ENCODE measurements at regions not wholly inside any gene's neighbourhood (a gene's known extent, or its start where the extent isn't known, plus 50 kb on each side); places are given as distances from the start of the nearest gene placed in this dataset.

GRCh38 chr17:36875698-36876293 lies 61.5 kb upstream of the LHX1 start:
- H3K4me3 Mint-ChIP-seq, result no peak overlapping the region
- peaks cover 1% of the 10 kb centered on the region for H3K9me3 Mint-ChIP-seq
- no peaks in the 10 kb centered on the region for H3K36me3 Mint-ChIP-seq (ENCODE audit: low read depth)
- no peak for TF ChIP-seq CTCF (IDR thresholded peaks at IDR 0.05)
- DNase-seq, result no peak
- H3K27ac Mint-ChIP-seq, result no peak overlapping the region
- H3K27me3 Mint-ChIP-seq (ENCODE audit: insufficient read depth), result peaks cover 12% of the 10 kb centered on the region
- H3K4me1 Mint-ChIP-seq (ENCODE audit: low read depth), result no peaks in the 10 kb centered on the region

GRCh38 chr17:36876966-36877365 lies 60.3 kb upstream of the LHX1 start:
- H3K9me3 Mint-ChIP-seq, result peaks cover 9% of the 10 kb centered on the region
- TF ChIP-seq CTCF (IDR thresholded peaks at IDR 0.05), result no peak
- H3K27me3 Mint-ChIP-seq (ENCODE audit: insufficient read depth), result peaks cover 16% of the 10 kb centered on the region
- H3K4me1 Mint-ChIP-seq (ENCODE audit: low read depth), result no peaks in the 10 kb centered on the region
- no peak overlapping the region for H3K27ac Mint-ChIP-seq
- H3K4me3 Mint-ChIP-seq, result no peak overlapping the region
- H3K36me3 Mint-ChIP-seq (ENCODE audit: low read depth), result peaks cover 6% of the 10 kb centered on the region
- DNase-seq, result no peak

GRCh38 chr17:36877771-36878170 lies 59.5 kb upstream of the LHX1 start:
- Mint-ChIP-seq H3K4me3 (no peak overlapping the region), H3K36me3 (ENCODE audit: low read depth) (peaks cover 6% of the 10 kb centered on the region), H3K27ac (no peak overlapping the region), H3K9me3 (peaks cover 16% of the 10 kb centered on the region), H3K27me3 (ENCODE audit: insufficient read depth) (peaks cover 22% of the 10 kb centered on the region), H3K4me1 (ENCODE audit: low read depth) (no peaks in the 10 kb centered on the region)
- no peak for DNase-seq
- no peak for TF ChIP-seq CTCF (IDR thresholded peaks at IDR 0.05)

- peaks cover 22% of the 10 kb centered on the region for H3K27me3 Mint-ChIP-seq (ENCODE audit: insufficient read depth)
- no peaks in the 10 kb centered on the region for H3K4me1 Mint-ChIP-seq (ENCODE audit: low read depth)
- TF ChIP-seq CTCF (IDR thresholded peaks at IDR 0.05), result no peak
- DNase-seq, result no peak
- no peak overlapping the region for H3K4me3 Mint-ChIP-seq
- peaks cover 6% of the 10 kb centered on the region for H3K36me3 Mint-ChIP-seq (ENCODE audit: low read depth)
- peaks cover 16% of the 10 kb centered on the region for H3K9me3 Mint-ChIP-seq
- no peak overlapping the region for H3K27ac Mint-ChIP-seq
These were observed 59.1 kb upstream of the LHX1 start for GRCh38 chr17:36878216-36878615.

GRCh38 chr17:36879027-36879426 lies 58.2 kb upstream of the LHX1 start:
- H3K4me3 Mint-ChIP-seq, result no peak overlapping the region

More at GRCh38 chr17:36879027-36879426, 58.2 kb upstream of the LHX1 start:
- H3K4me1 Mint-ChIP-seq (ENCODE audit: low read depth), result no peaks in the 10 kb centered on the region
- H3K9me3 Mint-ChIP-seq, result peaks cover 16% of the 10 kb centered on the region
- DNase-seq, result no peak
- no peak for TF ChIP-seq CTCF (IDR thresholded peaks at IDR 0.05)
- peaks cover 23% of the 10 kb centered on the region for H3K27me3 Mint-ChIP-seq (ENCODE audit: insufficient read depth)
- H3K36me3 Mint-ChIP-seq (ENCODE audit: low read depth), result peaks cover 6% of the 10 kb centered on the region
- H3K27ac Mint-ChIP-seq, result no peak overlapping the region
